GM20000 (cell line): ENCODE measurements at regions not wholly inside any gene's neighbourhood (a gene's known extent, or its start where the extent isn't known, plus 50 kb on each side); places are given as distances from the start of the nearest gene placed in this dataset.

ENCODE experiments used
- DNase-seq: peaks from one replicate; pipeline ENCODE4 v3.0.0; 2012; ENCODE audit warnings: low spot score
- CTCF ChIP-seq: IDR thresholded peaks from 2 replicates; pipeline ENCODE4 v1.5.1; 2012; ENCODE audit warnings: mild to moderate bottlenecking, control low read depth; ENCODE audit errors: extremely low read depth, missing control alignments

DNA sequence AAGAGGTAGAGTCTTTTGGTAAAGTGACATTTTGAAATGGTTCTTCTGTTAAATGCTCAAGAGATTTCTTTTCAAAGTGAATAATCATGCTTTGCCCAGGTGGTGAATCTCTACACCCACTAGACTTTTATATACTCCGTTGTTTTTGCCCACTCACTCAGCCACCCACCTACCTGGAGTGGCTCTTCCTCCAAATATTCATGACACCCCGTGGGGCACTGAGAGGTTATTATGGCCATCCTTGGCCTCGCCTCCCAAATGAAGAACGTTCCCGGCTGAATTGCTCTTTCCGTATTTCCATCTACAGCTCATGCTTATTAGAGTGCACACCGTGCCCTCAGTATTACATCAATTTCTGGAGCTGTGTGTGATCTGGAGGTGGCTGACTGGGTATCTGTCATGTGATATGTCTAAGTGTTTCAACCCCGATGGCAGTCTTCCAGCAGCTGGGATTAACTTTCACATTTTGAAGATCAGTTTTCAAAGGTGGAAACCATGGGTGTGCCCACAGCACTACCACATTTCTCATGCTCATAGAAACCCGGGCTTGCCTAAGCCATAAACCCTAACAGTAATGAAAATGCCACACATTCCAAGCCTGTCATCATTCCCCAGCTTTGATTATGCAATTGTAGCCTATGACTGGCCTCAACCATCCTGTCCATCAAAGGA is 406.6 kb upstream of the MMADHC start:
- no peak for TF ChIP-seq CTCF
- no peak for DNase-seq

DNA sequence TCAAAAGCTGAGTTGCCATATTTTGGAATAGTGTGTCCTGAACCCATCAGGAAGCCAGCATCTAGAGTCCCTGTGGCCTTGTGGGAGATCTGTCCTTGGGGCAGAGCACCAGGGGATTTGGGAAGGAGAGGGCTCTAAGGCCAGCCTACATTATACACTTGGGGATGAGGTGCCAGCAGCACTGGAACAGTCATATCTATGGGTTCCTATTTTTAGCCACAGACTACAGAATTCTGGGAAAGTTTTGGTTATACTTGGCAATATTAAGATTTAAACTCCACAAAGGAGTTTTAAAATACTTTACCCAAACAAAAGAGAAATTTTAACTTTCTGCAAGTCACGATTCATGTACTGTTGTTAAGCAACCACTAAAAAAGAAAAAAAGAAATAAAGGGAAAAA is 405.7 kb upstream of the MMADHC start:
- DNase-seq = no peak
- no peak for TF ChIP-seq CTCF

GRCh38 chr2:149991576-149991975 is 404.0 kb upstream of the MMADHC start:
- TF ChIP-seq CTCF = no peak

GRCh38 chr2:149990965-149991364 is 403.4 kb upstream of the MMADHC start:
- no peak for TF ChIP-seq CTCF

More at GRCh38 chr2:149991576-149991975, 404.0 kb upstream of the MMADHC start:
- no peak for DNase-seq

GRCh38 chr2:149989447-149990063 is 402.0 kb upstream of the MMADHC start:
- no peak for TF ChIP-seq CTCF
- DNase-seq = no peak

More at GRCh38 chr2:149990965-149991364, 403.4 kb upstream of the MMADHC start:
- DNase-seq = no peak

DNA sequence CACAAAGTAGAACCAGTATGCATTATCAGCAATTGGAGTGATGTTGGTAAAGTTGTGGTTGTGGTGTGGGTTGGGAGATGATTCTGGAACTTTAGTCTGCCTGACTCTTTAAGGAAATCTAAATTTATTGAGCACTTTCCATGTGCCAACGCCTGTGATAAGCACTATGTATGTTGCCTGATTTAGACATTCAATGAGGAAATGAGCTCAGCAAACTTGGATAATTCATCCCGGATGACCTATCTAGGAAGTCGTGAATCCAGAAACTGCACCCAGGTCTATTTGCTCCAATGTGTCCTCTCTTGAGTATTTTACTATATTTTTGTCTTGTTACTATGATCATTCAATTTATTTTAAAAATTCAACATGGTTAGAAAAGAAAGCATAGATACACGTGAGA is 400.8 kb upstream of the MMADHC start:
- TF ChIP-seq CTCF = no peak

GRCh38 chr2:149986861-149987260 is 399.3 kb upstream of the MMADHC start:
- no peak for DNase-seq
- no peak for TF ChIP-seq CTCF

More for the DNA sequence above, 400.8 kb upstream of the MMADHC start:
- DNase-seq = no peak
